Endothelial cell of umbilical vein (primary cell): ENCODE measurements at regions not wholly inside any gene's neighbourhood (a gene's known extent, or its start where the extent isn't known, plus 50 kb on each side); places are given as distances from the start of the nearest gene placed in this dataset.

Experiments used
- BruUV-seq: library from RNA; stranded (reverse); fragments of 400-500 nt; replicated peaks from 2 replicates; lab custom pipeline; 2021; lab: Mats Ljungman, UMichigan
- CTCF ChIA-PET: fragments of 300-600, 350-600 bp; sonication (Branson Sonifier 250); formaldehyde crosslinking; loops from one replicate; lab custom pipeline; 2021; ENCODE audit warnings: antibody characterized with exemption, inconsistent platforms; lab: Charles Lee
- POLR2A ChIA-PET: fragments of 300-600, 350-600 bp; sonication (Branson Sonifier 250); formaldehyde crosslinking; loops from one replicate; lab custom pipeline; 2021; ENCODE audit warnings: antibody characterized with exemption, inconsistent platforms; lab: Charles Lee
- DNase-seq: peaks from one replicate; pipeline ENCODE4 v3.0.0-alpha.2; 2011; ENCODE audit warnings: low read depth, low spot score
- FAIRE-seq: peaks from 2 replicates; lab custom pipeline; 2011; peaks lifted over from hg19 to GRCh38; lab: Jason Lieb, UNC
- H2AFZ ChIP-seq: 2 replicates; pipeline ENCODE4 v1.6.0; 2012; ENCODE audit warnings: low read depth, low read length, control low read depth, inconsistent platforms
- H3K27ac ChIP-seq: 2 replicates; pipeline ENCODE4 v1.5.1; 2011; ENCODE audit warnings: low read depth, mild to moderate bottlenecking, control low read depth, low read length, moderate library complexity; ENCODE audit not compliant: insufficient read depth
- H3K27me3 ChIP-seq, 2 experiments: 2 replicates each; pipeline versions ENCODE4 v1.6.0 to v1.6.1; 2011; ENCODE audit warnings: low read length in 2 of 2, mixed read lengths in 1 of 2; ENCODE audit not compliant: control insufficient read depth in 2 of 2, insufficient read depth in 2 of 2
- H3K36me3 ChIP-seq, 2 experiments: 2 replicates in 1 of 2; 3 replicates in 1 of 2; pipeline ENCODE4 v1.5.1; 2011; ENCODE audit warnings: low read length in 2 of 2, mild to moderate bottlenecking in 1 of 2, moderate library complexity in 1 of 2; ENCODE audit not compliant: control insufficient read depth in 2 of 2, insufficient read depth in 2 of 2; ENCODE audit errors: extremely low read depth in 1 of 2
- H3K4me1 ChIP-seq: 3 replicates; pipeline ENCODE4 v1.5.1; 2011; ENCODE audit warnings: mild to moderate bottlenecking, low read length; ENCODE audit not compliant: control insufficient read depth, insufficient read depth; ENCODE audit errors: extremely low read depth
- H3K4me2 ChIP-seq: 2 replicates; pipeline ENCODE4 v1.6.1; 2011; ENCODE audit warnings: low read length, control low read depth, mixed read lengths; ENCODE audit not compliant: insufficient read depth
- H3K4me3 ChIP-seq, 3 experiments: fragments of 200-600 bp in 1 of 3; sonication (generic), shearing (Covaris generic) in 1 of 3; replicated peaks in 1 of 3; 2 replicates each; pipeline ENCODE4 v1.5.1; 2011 to 2016; ENCODE audit warnings: control low read depth in 3 of 3, low read length in 3 of 3, mild to moderate bottlenecking in 2 of 3, inconsistent platforms in 1 of 3, low read depth in 1 of 3, moderate library complexity in 1 of 3; ENCODE audit not compliant: insufficient read depth in 1 of 3
- H3K79me2 ChIP-seq: 2 replicates; pipeline ENCODE4 v1.6.0; 2012; ENCODE audit warnings: low read length, inconsistent platforms; ENCODE audit not compliant: control insufficient read depth, insufficient read depth
- H3K9ac ChIP-seq: replicated peaks from 2 replicates; pipeline ENCODE3; 2011; ENCODE audit warnings: low read length, control low read depth; ENCODE audit not compliant: insufficient read depth; ENCODE audit errors: extremely low read depth
- H3K9me1 ChIP-seq: replicated peaks from 3 replicates; pipeline ENCODE4 v1.6.0; 2011; ENCODE audit warnings: mild to moderate bottlenecking, low read length; ENCODE audit not compliant: control insufficient read depth, insufficient read depth; ENCODE audit errors: extremely low read depth
- H3K9me3 ChIP-seq: replicated peaks from 2 replicates; pipeline ENCODE4 v1.5.1; 2012; ENCODE audit warnings: low read length, inconsistent platforms; ENCODE audit not compliant: control insufficient read depth, insufficient read depth
- H4K20me1 ChIP-seq: replicated peaks from 2 replicates; pipeline ENCODE3; 2011; ENCODE audit warnings: mild to moderate bottlenecking, low read length; ENCODE audit not compliant: control insufficient read depth, insufficient read depth; ENCODE audit errors: extremely low read depth
- EZH2 ChIP-seq: IDR thresholded peaks from 2 replicates; pipeline ENCODE4 v1.6.1; 2012; ENCODE audit warnings: borderline replicate concordance, low read depth, mild to moderate bottlenecking, moderate library complexity, low read length, inconsistent platforms; ENCODE audit not compliant: severe bottlenecking
- FOS ChIP-seq: IDR thresholded peaks from 2 replicates; pipeline ENCODE4 v1.6.1; 2011; ENCODE audit warnings: mild to moderate bottlenecking, low read length, moderate library complexity, borderline replicate concordance; ENCODE audit not compliant: insufficient read depth
- GATA2 ChIP-seq: IDR thresholded peaks from 2 replicates; pipeline ENCODE4 v1.7.0; 2011; ENCODE audit warnings: low read depth, mild to moderate bottlenecking, moderate library complexity, mixed read lengths, low read length; ENCODE audit not compliant: insufficient read length, insufficient read depth
- MYC ChIP-seq: IDR thresholded peaks from one replicate; pipeline ENCODE4 v1.6.1; 2011; ENCODE audit warnings: mild to moderate bottlenecking, low read depth, low read length
- POLR2A ChIP-seq: IDR thresholded peaks from 2 replicates; pipeline ENCODE4 v1.6.1; 2012; ENCODE audit warnings: low read depth, mild to moderate bottlenecking, control low read depth, low read length
- POLR2AphosphoS5 ChIP-seq: IDR thresholded peaks from 2 replicates; pipeline ENCODE4 v1.6.1; 2012; ENCODE audit warnings: low read depth, mild to moderate bottlenecking, control low read depth, low read length, moderate library complexity; ENCODE audit not compliant: insufficient read depth
- dilution Hi-C: fragments of 300-500 bp; cut with MboI; formaldehyde crosslinking; loops from one replicate; pipeline ENCODE4 v1.15.0; 2019; ENCODE audit warnings: low sequenced_read_pairs; ENCODE audit not compliant: extremely low pct_ligation_motif_present
- intact Hi-C: fragments of 100-400 bp; cut with micrococcal nuclease; formaldehyde crosslinking; loops from one replicate; pipeline ENCODE4 v1.10.0; 2022
- TF ChIP-seq, protein P1 (sequence below): IDR thresholded peaks from 2 replicates; pipeline ENCODE4 v1.6.1; 2011; ENCODE audit not compliant: insufficient read depth, insufficient read length
- TF ChIP-seq, protein P2 (sequence below), 2 donors: IDR thresholded peaks; 1 replicate in 1 of 2; 2 replicates in 1 of 2; pipeline ENCODE4 v1.5.1; 2011; ENCODE audit warnings: low read length in 2 of 2, mild to moderate bottlenecking in 2 of 2, moderate library complexity in 2 of 2, control low read depth in 1 of 2, inconsistent platforms in 1 of 2, low read depth in 1 of 2; ENCODE audit not compliant: insufficient read depth in 1 of 2; ENCODE audit errors: extremely low read depth in 1 of 2

DNA sequence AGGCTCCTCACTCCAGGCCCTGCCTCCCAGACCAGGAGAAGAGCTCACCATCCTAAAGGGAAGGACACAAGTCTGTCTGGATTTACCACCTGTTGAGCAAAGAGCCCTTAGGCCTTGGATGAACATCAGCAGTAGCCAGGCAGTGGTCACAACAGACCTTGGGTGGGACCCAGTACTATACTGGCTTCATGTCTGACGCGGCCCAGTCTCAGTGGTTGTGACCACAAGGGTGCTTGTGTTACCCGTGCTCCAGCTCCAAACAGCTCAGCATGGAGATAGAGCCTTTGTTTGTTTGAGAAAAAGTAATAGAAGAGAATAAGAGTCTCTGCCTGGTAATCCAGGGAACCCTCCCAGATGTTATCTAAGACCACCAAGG is 617.4 kb downstream of the BRINP1 start:
- H3K4me1 ChIP-seq, result no peaks in the 10 kb centered on the region
- no TSS peak for BruUV-seq
- dilution Hi-C loops (no loop called here), intact Hi-C loops (no loop called here)
- CTCF ChIA-PET, result no interaction called here
- peaks cover 7% of the 10 kb centered on the region for H3K9me3 ChIP-seq
- no peak overlapping the region for H3K4me3 ChIP-seq
- H3K9me1 ChIP-seq, result no peaks in the 10 kb centered on the region
- POLR2A ChIA-PET, result no interaction called here
- no peak for TF ChIP-seq MYC
- TF ChIP-seq, protein P1, sequence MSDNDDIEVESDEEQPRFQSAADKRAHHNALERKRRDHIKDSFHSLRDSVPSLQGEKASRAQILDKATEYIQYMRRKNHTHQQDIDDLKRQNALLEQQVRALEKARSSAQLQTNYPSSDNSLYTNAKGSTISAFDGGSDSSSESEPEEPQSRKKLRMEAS, result no peak
- no peak for TF ChIP-seq FOS
- no peak for TF ChIP-seq POLR2AphosphoS5
- no peak for TF ChIP-seq EZH2
- no peak for TF ChIP-seq POLR2A
- TF ChIP-seq, protein P2, sequence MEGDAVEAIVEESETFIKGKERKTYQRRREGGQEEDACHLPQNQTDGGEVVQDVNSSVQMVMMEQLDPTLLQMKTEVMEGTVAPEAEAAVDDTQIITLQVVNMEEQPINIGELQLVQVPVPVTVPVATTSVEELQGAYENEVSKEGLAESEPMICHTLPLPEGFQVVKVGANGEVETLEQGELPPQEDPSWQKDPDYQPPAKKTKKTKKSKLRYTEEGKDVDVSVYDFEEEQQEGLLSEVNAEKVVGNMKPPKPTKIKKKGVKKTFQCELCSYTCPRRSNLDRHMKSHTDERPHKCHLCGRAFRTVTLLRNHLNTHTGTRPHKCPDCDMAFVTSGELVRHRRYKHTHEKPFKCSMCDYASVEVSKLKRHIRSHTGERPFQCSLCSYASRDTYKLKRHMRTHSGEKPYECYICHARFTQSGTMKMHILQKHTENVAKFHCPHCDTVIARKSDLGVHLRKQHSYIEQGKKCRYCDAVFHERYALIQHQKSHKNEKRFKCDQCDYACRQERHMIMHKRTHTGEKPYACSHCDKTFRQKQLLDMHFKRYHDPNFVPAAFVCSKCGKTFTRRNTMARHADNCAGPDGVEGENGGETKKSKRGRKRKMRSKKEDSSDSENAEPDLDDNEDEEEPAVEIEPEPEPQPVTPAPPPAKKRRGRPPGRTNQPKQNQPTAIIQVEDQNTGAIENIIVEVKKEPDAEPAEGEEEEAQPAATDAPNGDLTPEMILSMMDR (IDR thresholded peaks at IDR 0.05; ENCODE audit: extremely low read depth in 1 of 2, insufficient read depth in 1 of 2, low read depth in 1 of 2, low read length in 2 of 2), result no peak
- no peak for TF ChIP-seq GATA2
- H3K36me3 ChIP-seq, result no peaks in the 10 kb centered on the region
- H2AFZ ChIP-seq, result no peak overlapping the region
- no peaks in the 10 kb centered on the region for H3K79me2 ChIP-seq
- no peaks in the 10 kb centered on the region for H3K27me3 ChIP-seq
- no peak for FAIRE-seq
- no peak overlapping the region for H3K9ac ChIP-seq
- H3K4me2 ChIP-seq, result no peak overlapping the region
- DNase-seq, result no peak
- H4K20me1 ChIP-seq, result no peaks in the 10 kb centered on the region
- H3K27ac ChIP-seq, result no peak overlapping the region
